Stimulated activated CD8-positive, alpha-beta memory T cell treated with anti-CD3 and anti-CD28 coated beads, Interleukin-4, amount 100 ng/mL, for 48 hours (primary cell): ENCODE measurements at regions not wholly inside any gene's neighbourhood (a gene's known extent, or its start where the extent isn't known, plus 50 kb on each side); places are given as distances from the start of the nearest gene placed in this dataset.

ENCODE experiments used
- DNase-seq: peaks from one replicate; pipeline ENCODE4 v3.0.0-alpha.2; 2020

DNA sequence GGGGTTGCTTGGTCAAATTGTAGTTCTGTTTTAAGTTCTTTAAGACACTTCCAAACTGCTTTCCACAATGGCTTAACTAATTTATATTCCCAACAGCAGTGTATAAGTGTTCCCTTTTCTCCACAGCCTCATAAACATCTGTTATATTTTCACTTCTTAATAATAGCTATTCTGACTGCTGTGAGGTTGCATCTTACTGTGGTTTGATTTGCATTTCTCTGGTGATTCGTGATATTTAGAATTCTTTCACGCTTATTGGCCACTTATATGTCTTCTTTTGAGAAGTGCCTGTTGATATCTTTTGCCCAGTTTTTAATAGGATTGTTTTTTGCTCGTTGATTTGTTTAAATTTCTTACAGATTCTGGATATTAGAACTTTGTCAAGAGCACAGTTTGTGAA is 278.6 kb upstream of the ITM2A start:
- DNase-seq, result no peak

DNA sequence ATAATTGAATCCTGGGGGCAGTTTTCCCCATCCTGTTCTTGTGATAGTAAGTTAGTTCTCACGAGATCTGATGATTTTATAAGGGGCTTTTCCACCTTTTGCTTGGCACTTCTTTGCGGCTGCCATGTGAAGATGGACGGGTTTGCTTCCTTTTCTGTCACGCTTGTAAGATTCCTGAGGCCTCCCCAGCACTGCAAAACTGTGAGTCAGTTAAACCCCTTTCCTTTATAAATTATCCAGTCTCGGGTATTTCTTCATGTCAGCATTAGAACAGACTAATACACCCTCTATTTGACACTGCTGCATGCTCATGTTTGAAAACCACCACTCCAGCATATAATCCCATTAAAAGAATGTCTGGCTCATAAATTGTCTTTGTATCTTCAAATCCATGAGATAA is 264.4 kb upstream of the ITM2A start:
- no peak for DNase-seq

DNA sequence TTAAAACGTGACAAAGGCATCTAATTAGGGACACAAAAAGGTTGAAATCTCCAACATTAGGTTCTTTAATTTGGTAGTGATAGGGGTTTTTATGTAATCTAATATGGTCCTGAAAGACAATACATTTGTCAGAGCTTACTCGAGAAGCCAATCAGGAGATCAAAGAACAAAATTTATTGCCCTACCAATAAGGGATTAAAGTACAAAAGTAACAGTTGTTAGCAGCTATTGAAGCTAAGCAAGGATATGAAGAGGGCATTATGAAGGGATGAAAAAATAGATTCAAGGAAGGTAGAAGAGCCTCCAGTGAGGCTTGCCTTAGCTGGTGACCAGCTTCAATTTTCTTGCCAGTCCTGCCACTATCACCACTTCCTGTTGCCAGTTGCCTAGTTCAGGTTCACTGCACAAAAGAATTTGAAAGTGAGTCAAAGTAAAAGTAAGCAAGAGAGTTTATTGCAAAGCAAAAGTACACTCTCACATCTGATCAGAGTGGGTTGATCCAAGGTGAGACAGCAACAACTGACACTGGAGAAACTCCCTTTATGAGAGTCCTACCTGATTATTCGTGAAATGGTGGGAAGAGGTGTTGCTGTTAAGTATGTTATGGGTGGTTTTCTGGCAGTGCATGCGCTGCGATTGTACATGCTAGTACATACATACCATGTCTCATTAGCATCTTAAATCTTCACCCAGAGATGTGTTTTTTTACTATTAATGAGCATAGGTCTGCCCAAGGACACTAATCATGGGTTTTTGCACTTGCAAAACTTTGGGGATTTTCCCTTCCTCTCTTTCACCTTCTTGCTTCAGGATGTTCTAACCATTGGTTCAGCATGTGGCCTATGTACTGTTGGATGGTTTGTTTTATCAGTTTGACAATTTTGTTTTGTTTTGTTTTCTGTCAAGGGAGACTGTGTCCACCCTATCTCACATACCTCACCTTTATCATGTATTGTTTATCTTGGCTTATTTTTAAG is 263.2 kb upstream of the ITM2A start:
- DNase-seq, result no peak

DNA sequence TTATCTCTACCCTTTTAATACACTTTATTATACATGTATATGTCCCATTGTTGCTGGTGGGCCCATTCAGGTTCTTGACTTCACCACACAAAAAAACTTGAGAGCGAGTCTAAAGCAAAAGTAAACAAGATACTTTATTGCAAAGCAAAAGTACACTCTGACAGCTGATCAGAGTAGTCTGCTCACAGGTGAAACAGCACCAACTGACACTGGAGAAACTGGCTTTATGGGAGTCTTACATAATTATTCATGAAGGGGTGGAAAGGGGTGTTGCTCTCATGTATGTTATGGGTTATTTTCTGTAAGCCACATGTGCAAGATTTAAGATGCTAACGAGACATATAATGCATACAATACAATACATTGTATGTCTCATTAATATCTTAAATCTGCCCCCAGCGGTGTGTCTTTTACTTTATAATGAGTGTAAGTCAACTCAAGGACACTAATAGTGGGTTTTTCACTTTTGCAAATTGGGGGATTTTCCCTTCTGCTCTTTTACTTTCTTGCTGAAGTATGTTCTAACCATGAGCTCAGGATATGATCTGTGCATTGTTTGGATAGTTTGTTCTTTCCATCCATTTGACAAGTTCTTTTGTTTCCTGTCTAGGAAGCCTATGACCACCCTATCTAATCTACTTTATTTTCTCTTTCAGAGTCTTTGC is 256.1 kb upstream of the ITM2A start:
- DNase-seq, result no peak

DNA sequence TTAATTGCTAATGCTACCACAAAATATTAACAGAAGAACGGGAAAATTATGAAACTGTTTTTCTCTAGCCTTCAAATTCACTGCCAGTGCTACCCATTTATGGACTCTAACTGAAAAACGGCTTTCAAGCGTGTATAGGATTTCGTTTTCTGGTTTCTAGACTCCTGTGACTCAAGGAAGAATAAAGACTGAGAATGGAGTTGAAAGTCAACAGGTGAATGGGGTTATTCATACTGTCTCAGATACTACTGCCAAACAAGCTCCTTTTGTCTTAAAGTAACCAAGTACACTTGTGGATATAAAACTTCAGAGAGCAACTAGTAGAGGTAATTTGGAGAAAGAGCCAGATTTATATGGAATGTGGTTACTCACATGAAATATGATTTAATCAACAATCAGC is 251.1 kb upstream of the ITM2A start:
- DNase-seq, result no peak

DNA sequence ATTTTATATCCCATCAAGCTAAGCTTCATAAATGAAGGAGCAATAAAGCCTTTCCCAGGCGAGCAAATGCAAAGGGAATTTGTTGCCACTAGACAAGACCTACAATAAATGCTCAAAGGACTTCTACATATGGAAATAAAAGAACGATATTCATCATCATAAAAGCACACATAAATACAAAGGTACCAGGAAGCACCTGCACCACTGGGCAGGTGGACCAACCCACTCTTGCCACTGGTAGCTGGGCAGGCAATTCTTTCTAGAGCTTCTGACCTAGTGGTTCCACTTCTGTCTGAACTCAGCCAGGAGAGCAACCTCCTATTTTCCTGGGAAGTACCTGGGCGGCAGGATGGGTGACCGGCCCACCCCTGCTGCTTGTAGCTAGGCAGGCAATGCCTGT is 237.2 kb upstream of the ITM2A start:
- no peak for DNase-seq

DNA sequence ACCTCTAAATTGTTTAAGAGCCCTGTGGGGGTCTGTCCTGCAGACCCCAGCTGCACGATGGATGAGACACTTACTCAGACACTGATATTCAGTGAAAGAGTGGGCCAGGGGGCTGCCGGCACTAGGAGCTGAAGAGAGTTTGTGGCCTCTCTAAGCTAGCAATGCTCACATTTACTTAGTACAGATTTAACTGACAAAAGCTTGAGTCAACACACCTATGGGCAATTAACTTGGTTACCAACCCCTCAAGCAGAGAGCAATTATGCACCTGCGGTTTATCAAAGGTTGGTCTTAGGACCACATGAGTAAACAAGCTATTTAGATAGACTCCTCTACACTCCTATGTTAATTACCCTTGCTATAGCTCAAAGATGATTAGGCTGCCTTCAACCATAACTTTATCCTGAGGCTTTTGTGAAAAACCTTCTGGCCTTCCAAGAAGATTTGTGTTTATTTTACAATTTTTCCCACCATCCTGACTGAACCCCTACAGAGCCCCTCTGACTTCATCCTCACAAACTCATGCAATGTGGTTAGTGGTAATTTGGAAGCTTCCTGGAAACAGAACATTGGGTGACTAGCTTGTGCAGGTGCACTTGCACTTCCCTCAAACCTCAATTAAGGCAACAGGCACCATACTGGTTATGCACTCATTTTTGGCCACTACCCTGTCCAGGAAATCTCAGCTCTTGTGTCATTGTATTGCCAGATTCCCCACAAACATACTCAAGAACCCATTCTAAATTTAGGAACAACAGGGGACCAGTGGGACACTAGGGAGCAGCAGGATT is 234.4 kb upstream of the ITM2A start:
- DNase-seq, result no peak

DNA sequence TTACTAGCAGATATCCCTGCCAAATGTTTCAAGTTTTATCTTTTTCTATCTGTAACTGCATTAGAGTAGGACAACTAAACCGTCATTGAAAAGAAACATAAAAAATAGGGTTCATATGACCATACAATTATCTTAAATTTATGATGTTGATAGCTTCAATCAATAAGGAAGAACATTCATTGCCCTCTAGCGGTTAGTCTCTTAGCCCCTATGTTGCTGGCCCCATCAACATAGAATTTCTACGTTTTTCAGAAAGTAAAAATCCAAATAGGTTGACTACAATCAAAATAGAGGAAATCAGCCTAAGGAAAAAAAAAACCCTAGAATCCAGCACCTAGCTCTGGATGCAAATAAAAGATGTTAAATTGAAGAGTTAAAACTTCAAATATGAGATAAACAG is 225.1 kb upstream of the ITM2A start:
- DNase-seq, result no peak

DNA sequence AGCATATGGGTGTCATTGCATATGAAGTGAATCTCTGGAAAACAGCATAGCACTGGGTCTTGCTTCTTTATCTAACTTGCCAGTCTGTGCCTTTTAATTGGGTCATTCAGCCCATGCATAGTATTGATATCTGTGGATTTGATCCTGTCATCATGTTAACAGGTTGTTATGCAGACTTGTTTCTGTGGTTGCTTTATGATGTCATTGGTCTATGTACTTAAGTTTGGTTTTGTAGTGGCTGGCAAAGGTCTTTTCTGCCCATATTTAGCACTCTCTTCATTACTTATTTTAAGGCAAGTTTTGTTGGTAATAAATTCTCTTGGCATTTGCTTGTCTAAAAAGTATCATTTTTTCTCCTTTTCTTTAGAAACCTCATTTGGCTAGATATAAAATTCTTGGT is 221.1 kb upstream of the ITM2A start:
- DNase-seq, result no peak

DNA sequence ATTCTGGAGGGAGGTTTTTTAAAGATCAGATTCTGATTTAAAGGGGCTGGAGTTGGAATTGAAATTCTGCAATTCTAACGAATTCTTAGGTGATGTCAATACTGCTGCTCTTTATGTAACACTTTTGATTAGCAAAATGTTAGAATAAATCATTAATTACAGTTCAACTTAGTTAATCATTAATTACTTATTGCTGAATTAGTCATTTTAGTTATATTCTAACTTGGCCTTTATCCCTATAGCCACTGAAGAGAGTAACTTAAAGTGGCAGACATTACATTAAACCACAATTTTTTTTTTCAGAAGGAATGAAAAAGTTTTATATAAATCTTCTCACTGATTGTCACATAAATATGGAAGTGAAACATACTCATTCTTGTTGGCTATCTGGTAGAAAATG is 206.6 kb upstream of the ITM2A start:
- no peak for DNase-seq

DNA sequence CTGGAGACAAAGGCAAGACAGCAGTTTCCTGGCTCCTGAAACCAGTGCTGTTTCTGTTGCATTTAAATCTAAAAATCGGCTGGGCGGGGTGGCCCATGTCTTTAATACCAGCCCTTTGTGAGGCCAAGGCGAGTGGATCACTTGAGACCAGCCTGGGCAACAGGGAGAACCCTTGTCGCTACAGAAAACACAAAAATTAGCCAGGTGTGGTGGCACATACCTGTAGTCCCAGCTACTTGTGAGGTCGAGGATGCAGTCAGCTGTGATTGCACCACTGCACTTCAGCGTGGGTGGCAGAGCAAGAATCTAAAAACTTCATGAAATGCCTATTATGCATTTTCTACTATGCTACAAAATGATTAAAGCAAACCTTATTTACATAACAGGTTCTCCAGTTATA is 205.4 kb upstream of the ITM2A start:
- no peak for DNase-seq

DNA sequence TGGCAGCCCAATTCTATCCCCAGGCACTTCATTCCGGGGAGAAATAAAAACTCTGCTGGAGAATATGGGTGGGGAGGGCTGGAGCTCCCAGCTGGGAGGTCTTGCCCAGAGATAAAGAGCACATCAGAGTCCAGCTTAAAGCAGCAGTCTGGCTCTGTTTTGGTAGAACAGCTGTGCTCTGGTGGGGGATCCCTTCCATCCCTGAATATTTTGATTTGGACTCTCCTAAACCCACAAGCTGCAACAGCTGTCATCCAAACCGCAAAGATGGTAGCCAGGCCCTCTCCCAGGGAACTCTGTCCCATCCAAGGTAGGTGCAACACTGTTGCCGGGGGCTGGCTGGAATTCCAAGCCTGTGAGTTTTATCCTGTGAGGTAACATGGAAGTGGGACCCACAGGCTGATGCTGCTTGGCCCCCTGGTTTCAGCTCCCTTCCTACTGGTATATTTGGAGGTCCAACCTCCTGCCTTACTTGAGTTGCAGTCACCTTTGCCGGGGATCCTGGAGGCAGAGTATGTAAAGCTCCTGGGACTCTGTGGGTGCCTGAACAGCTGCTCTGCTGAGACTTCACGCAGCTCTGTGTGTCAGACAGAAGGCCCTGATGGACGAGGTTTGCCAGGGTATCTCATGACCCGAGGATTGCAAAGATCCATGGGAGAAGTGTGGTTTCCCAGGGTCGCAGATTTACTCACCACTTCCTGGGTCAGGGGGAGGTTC is 203.5 kb upstream of the ITM2A start:
- DNase-seq, result no peak

DNA sequence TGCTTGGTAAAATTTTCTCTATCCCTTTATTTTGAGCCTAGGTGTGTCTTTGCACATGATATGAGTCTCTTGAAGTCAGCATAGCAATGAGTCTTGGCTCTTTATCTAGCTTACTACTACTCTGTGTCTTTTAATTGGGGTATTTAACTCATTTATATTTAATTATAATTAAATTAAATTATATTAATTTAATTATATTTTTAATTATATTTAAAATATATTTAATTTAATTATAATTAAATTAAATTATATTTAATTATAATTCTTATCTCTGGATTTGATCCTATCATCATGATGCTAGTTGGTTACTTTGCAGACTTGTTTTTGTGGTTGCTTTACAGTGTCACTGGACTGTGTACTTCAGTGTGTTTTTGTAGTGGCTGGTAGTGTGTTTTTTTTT is 201.2 kb upstream of the ITM2A start:
- no peak for DNase-seq

DNA sequence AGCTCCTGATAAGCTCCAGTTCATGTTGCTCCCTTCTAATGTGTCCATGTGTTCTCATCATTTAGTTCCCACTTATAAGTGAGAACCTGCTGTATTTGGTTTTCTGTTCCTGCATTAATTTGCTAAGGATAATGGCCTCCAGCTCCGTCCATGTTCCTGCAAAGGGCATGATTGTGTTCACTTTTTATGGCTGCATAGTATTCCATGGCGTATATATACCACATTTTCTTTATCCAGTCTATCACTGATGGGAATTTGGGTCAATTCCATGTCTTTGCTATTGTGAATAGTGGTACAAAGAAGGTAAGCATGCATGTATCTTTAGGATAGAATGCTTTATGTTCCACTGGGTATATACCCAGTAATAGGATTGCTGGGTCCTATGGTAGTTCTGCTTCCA is 197.2 kb upstream of the ITM2A start:
- DNase-seq, result no peak

DNA sequence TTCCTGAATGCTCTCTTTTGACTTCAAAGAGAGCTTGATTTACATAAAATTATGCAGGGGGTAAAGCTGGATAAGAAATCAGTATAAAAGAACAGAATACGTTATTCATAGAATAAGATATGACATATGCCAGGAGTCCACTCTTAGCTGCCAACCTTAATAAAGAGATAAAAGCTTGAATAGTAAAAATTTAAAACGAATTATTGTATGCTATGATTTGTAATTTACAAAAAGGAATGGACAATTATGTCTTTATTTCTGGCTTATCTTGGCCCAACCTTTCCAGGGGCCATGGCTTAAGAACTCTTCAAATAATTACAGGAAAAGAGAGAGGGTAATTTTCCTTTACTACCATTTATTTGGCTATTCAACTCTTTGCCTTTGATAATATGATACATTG is 192.2 kb upstream of the ITM2A start:
- DNase-seq, result no peak

DNA sequence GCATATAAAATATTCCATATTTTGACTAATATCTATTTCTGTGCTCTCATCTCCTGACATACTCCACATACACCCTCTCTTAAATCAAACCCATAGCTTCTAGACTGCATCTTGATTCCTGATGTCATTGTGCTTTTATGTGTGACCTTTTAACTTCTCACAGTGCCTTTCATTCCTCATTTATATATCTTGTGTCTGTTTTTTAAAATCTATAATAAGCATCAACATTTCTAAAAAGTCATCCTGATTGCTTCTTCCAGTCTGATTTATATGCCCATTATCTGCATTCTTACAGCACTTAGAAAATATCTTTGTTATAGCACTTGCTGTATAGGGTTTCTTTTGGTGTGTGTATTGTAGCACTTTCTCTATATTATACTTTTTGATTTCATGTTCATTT is 190.1 kb upstream of the ITM2A start:
- DNase-seq, result no peak

DNA sequence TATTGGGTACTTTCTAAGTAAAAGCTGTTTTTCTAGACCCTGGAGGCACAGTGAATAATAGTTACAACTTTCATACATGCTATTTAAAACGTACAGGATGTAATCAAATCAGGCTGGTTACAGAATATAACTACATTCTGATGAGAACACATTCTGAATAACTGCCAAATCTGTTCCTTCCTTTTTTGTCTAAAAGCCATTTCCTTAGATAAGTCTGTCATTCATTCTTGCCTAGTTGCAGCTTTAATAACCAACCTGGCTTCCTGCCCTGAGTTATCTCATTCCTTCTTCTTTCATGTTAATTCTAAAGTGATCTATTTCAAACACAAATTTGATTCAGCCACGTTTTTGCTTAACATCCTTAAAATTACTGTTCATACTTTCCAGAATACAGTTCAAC is 189.7 kb upstream of the ITM2A start:
- no peak for DNase-seq

DNA sequence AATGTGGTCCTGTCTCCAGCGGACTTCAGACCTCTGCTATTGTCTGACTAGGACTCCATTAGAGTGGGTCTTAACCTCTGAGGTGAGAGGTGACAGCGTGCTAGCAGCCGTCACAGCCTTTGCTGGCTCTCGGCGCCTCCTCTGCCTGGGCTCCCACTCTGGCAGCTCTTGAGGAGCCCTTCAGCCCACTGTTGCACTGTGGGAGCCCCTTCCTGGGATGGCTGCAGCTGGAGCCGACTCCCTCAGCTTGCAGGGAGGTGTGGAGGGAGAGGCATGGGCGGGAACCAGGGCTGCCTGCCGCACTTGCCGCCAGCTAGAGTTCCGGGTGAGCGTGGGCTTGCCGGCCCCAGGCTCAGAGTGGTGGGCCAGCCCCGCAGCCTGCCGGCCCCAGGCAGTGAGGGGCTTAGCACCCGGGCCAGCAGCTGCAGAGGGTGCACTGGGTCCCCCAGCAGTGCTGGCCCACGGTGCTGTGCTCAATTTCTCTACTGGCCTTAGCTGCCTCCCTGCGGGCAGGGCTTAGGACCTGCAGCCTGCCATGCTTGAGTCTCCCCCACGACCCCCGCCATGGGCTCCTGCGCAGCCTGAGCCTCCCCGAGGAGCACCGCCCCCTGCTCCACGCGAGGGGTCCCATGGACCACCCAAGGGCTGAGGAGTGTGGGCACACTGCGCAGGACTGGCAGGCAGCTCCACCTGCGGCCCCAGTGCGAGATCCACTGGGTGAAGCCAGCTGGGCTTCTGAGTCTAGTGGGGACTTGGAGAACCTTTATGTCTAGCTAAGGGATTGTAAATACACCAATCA is 163.4 kb upstream of the ITM2A start:
- DNase-seq, result no peak

DNA sequence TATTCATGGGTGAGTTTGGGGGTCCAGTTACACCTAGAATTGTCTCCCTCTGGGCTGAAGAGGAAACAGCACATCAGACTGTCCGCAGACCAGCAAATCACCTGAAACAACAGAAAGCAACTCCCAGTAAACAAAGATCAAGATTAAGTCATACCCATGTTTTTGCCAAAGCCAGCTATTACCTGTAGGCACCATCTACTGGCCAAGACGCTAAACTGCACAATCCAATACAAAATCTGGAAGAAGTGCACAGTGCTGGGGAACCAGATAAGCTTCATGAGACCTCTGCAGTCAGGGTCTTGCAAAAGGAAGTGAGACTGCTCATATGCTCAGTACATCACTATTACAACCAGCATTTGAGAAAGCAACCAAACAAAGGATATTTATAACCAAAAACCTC is 157.5 kb upstream of the ITM2A start:
- DNase-seq, result no peak

DNA sequence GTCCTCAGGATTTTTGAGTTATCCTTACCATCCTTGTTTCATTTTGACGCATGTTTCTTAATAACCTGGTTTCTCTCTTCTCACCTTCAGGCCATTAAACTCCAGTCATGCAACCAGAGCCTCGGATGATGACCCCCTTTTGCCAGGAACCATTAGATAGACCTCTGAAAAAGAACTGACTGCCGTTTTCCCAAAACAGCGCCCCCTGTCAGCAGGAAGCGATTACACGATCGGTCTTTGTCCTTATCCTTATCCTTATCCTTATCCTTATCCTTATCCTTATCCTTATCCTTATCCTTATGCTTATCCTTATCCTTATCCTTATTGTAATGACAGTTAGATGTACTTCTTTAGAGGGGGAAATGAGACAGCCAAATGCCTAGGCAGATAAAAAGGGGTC is 148.4 kb upstream of the ITM2A start:
- DNase-seq, result no peak

DNA sequence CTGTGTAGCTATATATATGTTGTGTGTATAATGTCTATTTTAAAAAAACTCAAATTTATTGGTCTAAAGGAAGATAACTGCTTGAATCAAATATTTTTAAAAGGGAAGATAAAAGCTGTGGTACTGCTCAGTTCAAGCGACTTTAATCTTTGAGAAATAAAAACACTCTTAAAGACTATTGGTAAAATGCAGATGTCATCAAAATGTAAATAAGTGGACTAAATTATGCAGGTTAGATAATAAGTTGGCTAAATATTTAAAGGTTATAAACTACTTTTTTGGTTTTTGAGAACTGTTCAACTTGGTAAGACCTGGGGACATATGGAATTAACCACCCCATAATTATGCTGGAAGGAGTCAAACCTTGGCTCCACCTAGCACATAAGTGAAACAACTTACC is 144.7 kb upstream of the ITM2A start:
- no peak for DNase-seq

DNA sequence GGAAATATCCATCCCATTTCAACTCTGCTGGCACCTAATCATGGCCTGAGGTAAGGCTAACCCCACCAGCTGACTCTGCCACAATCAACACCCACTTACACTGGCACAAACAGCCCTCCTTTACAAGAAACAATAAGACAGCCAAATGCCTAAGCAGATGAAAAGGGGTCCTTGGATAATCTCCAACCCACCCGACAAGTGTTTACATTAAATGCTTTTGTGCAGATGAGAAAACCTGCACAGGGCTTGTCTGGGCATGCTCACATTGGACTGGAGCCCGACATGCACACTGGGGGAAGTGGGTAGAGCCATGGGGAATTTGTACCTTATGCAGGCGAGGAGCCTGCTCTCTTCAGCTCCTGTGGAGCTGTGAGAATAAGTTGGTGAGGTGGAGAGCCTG is 138.9 kb upstream of the ITM2A start:
- DNase-seq, result no peak
